GM12878 (cell line): ENCODE measurements at regions not wholly inside any gene's neighbourhood (a gene's known extent, or its start where the extent isn't known, plus 50 kb on each side); places are given as distances from the start of the nearest gene placed in this dataset.

Experiments used
- ATAC-seq: fragments of 200-7000 bp; cut with Tn5 transposase; 3 replicates; pipeline ENCODE4 v1.9.1; 2020; ENCODE audit warnings: mild to moderate bottlenecking, moderate library complexity
- BruUV-seq: library from RNA; stranded (reverse); fragments of 400-500 nt; replicated peaks from 2 replicates; lab custom pipeline; 2021; lab: Mats Ljungman, UMichigan
- CTCF ChIA-PET: fragments of 300-600 bp; sonication (Branson Sonifier 250); formaldehyde crosslinking; extraction: SDS; loops from one replicate; lab custom pipeline; 2021; ENCODE audit warnings: inconsistent platforms; lab: Yijun Ruan, JAX
- POLR2A ChIA-PET: fragments of 350-600 bp; formaldehyde crosslinking; extraction: SDS; loops from one replicate; lab custom pipeline; 2021; ENCODE audit warnings: inconsistent platforms; lab: Charles Lee
- RAD21 ChIA-PET: fragments of 300-600 bp; sonication (Branson Sonifier 250); formaldehyde crosslinking; loops from one replicate; lab custom pipeline; 2023; ENCODE audit warnings: antibody characterized with exemption; ENCODE audit not compliant: unreplicated experiment; lab: Charles Lee
- SMC1A ChIA-PET: fragments of 300-600 bp; sonication (Branson Sonifier 250); formaldehyde crosslinking; loops from one replicate; lab custom pipeline; 2023; ENCODE audit not compliant: unreplicated experiment, uncharacterized antibody; lab: Charles Lee
- DNase-seq: peaks from one replicate; pipeline ENCODE4 v3.0.0-alpha.2; 2011; ENCODE audit warnings: low read depth, low spot score
- FAIRE-seq: peaks from 3 replicates; lab custom pipeline; 2011; peaks lifted over from hg19 to GRCh38; lab: Jason Lieb, UNC
- H2AFZ ChIP-seq: 2 replicates; pipeline ENCODE4 v1.6.0; 2011; ENCODE audit warnings: low read depth, low read length, control low read depth; ENCODE audit not compliant: control insufficient read depth
- H3K27ac ChIP-seq: 2 replicates; pipeline ENCODE4 v1.5.1; 2011; ENCODE audit warnings: control low read depth; ENCODE audit not compliant: control insufficient read depth, insufficient read depth
- H3K27me3 ChIP-seq, 2 experiments: replicated peaks in 1 of 2; 2 replicates each; pipeline versions ENCODE4 v1.6.0 to v1.6.1; 2011; ENCODE audit warnings: low read length in 1 of 2; ENCODE audit not compliant: control insufficient read depth in 2 of 2, insufficient read depth in 2 of 2
- H3K36me3 ChIP-seq, 2 experiments: 2 replicates each; pipeline ENCODE4 v1.5.1; 2011; ENCODE audit warnings: low read length in 1 of 2; ENCODE audit not compliant: control insufficient read depth in 2 of 2, insufficient read depth in 2 of 2
- H3K4me1 ChIP-seq: 2 replicates; pipeline ENCODE4 v1.6.1; 2011; ENCODE audit warnings: mild to moderate bottlenecking, low read length, moderate library complexity, mixed read lengths; ENCODE audit not compliant: control insufficient read depth, insufficient read depth
- H3K4me2 ChIP-seq: 2 replicates; pipeline ENCODE4 v1.6.0; 2011; ENCODE audit warnings: control low read depth; ENCODE audit not compliant: control insufficient read depth, insufficient read depth
- H3K4me3 ChIP-seq: fragments of 200-600 bp; sonication (generic); 2 replicates; pipeline ENCODE4 v1.5.1; 2016
- H3K79me2 ChIP-seq: 2 replicates; pipeline ENCODE4 v1.6.0; 2011; ENCODE audit warnings: low read length; ENCODE audit not compliant: control insufficient read depth, insufficient read depth
- H3K9ac ChIP-seq: 2 replicates; pipeline ENCODE4 v1.8.0; 2011; ENCODE audit warnings: low read length, control low read depth, mixed read lengths; ENCODE audit not compliant: control insufficient read depth, insufficient read depth
- H3K9me3 ChIP-seq: replicated peaks from 3 replicates; pipeline ENCODE4 v1.5.1; 2011; ENCODE audit warnings: mild to moderate bottlenecking, low read length; ENCODE audit not compliant: control insufficient read depth, insufficient read depth
- H4K20me1 ChIP-seq: 2 replicates; pipeline ENCODE4 v1.6.0; 2011; ENCODE audit not compliant: control insufficient read depth, insufficient read depth
- BRCA1 ChIP-seq: IDR thresholded peaks from 2 replicates; pipeline ENCODE4 v1.6.1; 2011; ENCODE audit warnings: low read depth, low read length, improper control_type of control experiment
- CHD2 ChIP-seq: IDR thresholded peaks from 2 replicates; pipeline ENCODE4 v1.6.1; 2011; ENCODE audit warnings: low read depth, low read length, improper control_type of control experiment, borderline replicate concordance
- IRF3 ChIP-seq: fragments of 450-650 bp; IDR thresholded peaks from 2 replicates; pipeline ENCODE4 v1.6.1; 2014; ENCODE audit warnings: mild to moderate bottlenecking
- NRF1 ChIP-seq: conservative IDR thresholded peaks from 2 replicates; pipeline ENCODE4 v1.6.1; 2011; ENCODE audit warnings: mild to moderate bottlenecking, low read depth, low read length, improper control_type of control experiment
- REST ChIP-seq: IDR thresholded peaks from 2 replicates; pipeline ENCODE4 v1.6.1; 2012; ENCODE audit warnings: mild to moderate bottlenecking, low read depth, low read length
- WGBS: methylation state at CpG from one replicate; pipeline ENCODE4 v1.1.6; 2016; ENCODE audit warnings: low lambda C conversion rate; ENCODE audit not compliant: insufficient replicate concordance, insufficient coverage; ENCODE audit errors: missing lambda C conversion rate; 5-methylcytosine and 5-hydroxymethylcytosine counted together
- in situ Hi-C: fragments of 300-500 bp; cut with MboI; formaldehyde crosslinking; loops from 9 replicates; pipeline ENCODE4 v1.14.3; 2018; ENCODE audit warnings: mixed read lengths
- intact Hi-C: fragments of 100-400 bp; cut with micrococcal nuclease; formaldehyde crosslinking; loops from one replicate; pipeline ENCODE4 v1.14.2; 2022; ENCODE audit not compliant: unreplicated experiment

GRCh38 chr2:56757884-56758545 lies 574.2 kb downstream of the CCDC85A start:
- TF ChIP-seq IRF3 (no peak), BRCA1 (no peak), NRF1 (no peak), REST (no peak), CHD2 (no peak)
- POLR2A ChIA-PET = no interaction called here
- SMC1A ChIA-PET = interaction anchor here (0.6 kb wide), 1 partner anchor 29 kb away, joined by 3 read pairs; no protein-coding TSS in a partner anchor

More at GRCh38 chr2:56757884-56758545, 574.2 kb downstream of the CCDC85A start:
- no peaks in the 10 kb centered on the region for H4K20me1 ChIP-seq
- no TSS peak for BruUV-seq
- H3K4me3 ChIP-seq = no peak overlapping the region
- H3K27me3 ChIP-seq = no peaks in the 10 kb centered on the region
- H2AFZ ChIP-seq = no peak overlapping the region
- H3K9me3 ChIP-seq = no peaks in the 10 kb centered on the region
- in situ Hi-C loops (no loop called here), intact Hi-C loops (no loop called here)
- ATAC-seq = no peak
- RAD21 ChIA-PET = no interaction called here
- no peak for FAIRE-seq
- H3K4me1 ChIP-seq = no peaks in the 10 kb centered on the region
- H3K9ac ChIP-seq = no peak overlapping the region
- no peak overlapping the region for H3K4me2 ChIP-seq
- WGBS = 3% methylated on average over 2 of the region's 2 CpGs
- H3K36me3 ChIP-seq = no peaks in the 10 kb centered on the region
- no peaks in the 10 kb centered on the region for H3K79me2 ChIP-seq
- no peak overlapping the region for H3K27ac ChIP-seq
- no peak for DNase-seq
- CTCF ChIA-PET = no interaction called here
